ENCODE measurements at regions not wholly inside any gene's neighbourhood (a gene's known extent, or its start where the extent isn't known, plus 50 kb on each side); places are given as distances from the start of the nearest gene placed in this dataset.
"Not testable (repeated sequence)": the region's sequence is repeated elsewhere in the genome, so short reads cannot be mapped to it uniquely, and the experiment has no call there.

DNA sequence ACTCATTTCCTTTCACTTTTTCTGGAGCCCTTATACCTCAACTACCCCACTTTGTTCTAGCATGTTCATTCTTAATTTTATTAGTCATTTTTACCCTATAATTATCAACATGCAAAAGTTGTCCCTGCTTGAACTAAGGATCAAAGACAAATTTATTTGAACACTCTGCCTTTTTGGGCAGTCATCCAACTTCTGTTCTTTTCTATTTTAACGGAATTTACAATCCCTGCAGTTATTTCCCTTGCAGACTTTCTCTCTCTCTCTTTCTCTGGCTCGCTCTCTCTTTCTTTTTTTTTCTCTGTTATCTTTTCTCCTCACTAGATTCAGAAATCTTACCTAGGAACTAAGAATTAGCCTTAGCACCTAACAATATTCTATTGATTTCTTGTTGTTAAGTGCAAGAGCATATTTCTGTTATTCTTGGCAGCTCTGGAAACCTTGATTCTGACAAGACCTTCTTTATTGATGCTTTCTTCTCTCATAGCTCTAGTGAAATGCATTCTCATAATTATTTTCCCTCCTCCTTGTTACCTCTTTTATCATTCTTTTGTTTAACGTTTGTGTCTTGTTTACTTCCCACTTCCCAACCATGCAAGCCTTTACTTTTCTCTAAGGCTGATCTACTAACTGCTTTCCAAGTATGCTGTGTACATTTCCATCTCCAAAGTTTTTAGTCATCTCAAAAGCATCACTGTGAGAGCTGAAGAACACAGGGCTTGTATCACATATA, 951.6 kb downstream of the DIPK2A start:
- no peak for DNase-seq (ENCODE audit: low spot score)

GRCh38 chr3:144930431-144930830, 958.8 kb downstream of the DIPK2A start:
- DNase-seq (ENCODE audit: low spot score), result no peak

DNA sequence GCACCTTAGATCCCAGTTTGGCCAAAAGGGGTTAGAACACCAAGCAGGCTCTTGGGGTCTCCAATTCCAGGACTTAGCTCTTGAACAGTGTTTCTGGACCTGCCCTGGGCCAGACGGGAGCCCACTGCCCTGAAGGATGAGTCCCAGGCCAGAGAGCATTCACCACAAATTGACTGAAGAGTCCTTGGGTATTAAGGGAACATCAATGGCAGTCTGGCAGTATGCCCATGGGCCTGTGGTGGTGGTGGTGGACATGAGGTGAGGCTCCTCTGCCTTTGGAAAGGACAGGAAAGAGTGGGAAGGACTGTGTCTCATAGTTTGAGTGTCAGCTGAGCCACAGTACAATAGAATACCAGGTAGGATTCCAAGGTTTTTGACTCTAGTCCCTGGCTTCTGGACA, 960.0 kb downstream of the DIPK2A start:
- DNase-seq (ENCODE audit: low spot score), result no peak

DNA sequence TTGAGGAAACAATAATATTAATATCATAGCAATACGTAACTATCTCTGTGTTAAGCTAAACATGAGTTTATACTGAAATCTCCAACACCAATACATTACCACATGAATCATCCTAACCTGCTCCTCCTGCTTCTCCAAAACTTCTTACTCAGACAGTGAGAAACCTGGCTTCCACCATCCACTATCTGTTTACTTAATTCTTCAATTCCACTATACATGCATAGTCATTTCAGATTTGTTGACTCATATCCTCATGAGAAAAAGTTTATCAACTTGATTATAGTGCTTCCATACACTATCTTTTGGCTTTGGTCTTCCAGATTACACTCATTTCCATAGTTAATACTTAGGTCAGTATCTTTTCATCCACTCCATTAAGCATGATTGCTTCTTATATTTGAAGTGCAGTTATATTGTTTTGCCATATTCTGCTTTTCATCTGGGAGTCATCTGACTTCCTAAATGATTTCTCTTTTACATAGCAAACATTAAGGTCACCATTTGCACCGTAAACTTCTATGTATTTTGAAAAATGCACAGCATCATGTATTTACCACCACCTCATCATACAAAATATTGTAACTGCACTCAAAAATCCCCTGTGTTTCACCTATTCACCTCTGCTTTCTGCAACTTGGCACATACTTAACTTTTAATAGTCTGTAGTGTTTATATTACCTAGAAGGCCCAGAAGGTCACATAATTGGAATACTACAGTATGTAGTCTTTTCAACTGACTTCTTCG, 970.6 kb downstream of the DIPK2A start:
- no peak for DNase-seq (ENCODE audit: low spot score)

GRCh38 chr3:144942838-144943197, 971.2 kb downstream of the DIPK2A start:
- DNase-seq (ENCODE audit: low spot score), result no peak

DNA sequence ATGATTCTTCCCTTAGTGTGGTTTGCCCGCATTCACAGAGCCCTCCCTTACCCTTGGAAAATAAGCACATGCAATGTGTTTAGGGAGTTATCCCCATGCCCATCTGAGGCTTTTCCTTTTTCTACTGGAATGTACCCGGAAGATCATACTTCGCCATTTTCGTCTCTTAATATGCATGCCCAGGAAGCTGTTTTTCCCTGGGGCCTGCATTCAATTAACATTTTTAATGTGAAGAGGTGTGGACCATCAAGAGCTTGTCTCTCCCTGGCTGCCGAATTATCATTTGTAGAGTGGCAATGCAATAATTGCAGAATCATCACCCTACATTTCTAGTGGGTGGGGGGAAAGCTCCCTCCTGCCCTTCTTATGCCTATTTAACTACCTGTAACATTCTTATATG, 976.3 kb downstream of the DIPK2A start:
- no peak for DNase-seq (ENCODE audit: low spot score)

- DNase-seq (ENCODE audit: low spot score), result no peak
Measured at GRCh38 chr3:144948711-144949110, 977.1 kb downstream of the DIPK2A start.

GRCh38 chr3:144953959-144954358, 982.3 kb downstream of the DIPK2A start:
- no peak for DNase-seq (ENCODE audit: low spot score)

DNA sequence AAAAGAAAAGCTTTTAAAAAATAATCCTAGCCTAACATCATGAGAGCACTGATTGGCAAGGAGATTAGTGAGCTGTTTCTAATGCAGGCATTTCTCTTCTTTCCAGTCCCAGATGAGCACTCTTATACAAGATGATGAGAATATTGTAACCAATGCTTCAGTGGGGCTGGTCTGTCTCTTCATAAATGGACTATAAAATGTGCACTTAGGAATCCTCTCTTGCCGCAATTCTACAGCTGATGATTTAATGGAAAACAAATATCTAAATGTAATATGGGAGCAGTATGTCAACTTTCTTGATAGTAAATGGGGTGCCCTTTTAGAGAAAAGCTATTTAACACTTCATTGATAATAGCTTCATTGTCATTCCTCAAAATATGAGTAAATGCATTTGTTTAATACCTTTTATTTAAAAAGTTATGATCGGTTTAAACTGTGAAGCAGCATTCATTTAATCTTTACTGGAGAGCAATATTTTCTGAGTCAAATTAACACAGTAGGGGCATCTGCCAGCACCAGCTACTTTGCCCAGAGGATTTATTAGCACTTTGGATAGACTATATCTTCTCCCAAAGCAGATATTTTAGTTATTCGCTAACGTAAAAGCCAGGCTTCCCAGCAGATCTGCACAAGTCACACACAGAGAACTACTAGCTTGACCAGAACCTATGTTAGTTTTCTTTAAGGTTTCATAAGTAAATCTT, 985.9 kb downstream of the DIPK2A start:
- DNase-seq (ENCODE audit: low spot score), result no peak

DNA sequence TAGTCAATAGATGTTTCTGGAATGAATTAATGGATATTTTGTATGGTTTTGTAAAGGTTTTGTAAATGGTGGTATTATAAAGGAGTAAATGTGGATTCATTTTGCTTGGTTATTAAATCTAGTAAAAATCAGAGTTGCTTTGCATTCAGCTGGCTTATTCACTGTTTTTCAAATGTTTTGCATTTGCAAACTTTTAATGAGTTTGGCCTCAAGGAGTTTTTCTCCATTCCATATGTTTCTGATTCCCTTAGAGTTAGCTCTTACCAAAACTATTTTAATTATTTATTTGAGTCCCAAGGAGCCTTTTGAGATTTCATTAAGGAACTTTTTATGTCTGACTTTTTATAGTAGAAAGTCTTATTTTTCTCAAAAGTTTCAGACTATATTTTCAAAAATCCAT, 992.2 kb downstream of the DIPK2A start:
- no peak for DNase-seq (ENCODE audit: low spot score)

- no peak for DNase-seq (ENCODE audit: low spot score)
Measured at GRCh38 chr3:144966560-144966959, 994.9 kb downstream of the DIPK2A start.

- no peak for DNase-seq (ENCODE audit: low spot score)
Measured at GRCh38 chr3:144968750-144969350, 997.2 kb downstream of the DIPK2A start.

- DNase-seq (ENCODE audit: low spot score), result not testable (repeated sequence)
Measured at GRCh38 chr3:144984481-144984880, 1012.9 kb downstream of the DIPK2A start.

GRCh38 chr3:144989807-144990206, 1018.2 kb downstream of the DIPK2A start:
- no peak for DNase-seq (ENCODE audit: low spot score)

DNA sequence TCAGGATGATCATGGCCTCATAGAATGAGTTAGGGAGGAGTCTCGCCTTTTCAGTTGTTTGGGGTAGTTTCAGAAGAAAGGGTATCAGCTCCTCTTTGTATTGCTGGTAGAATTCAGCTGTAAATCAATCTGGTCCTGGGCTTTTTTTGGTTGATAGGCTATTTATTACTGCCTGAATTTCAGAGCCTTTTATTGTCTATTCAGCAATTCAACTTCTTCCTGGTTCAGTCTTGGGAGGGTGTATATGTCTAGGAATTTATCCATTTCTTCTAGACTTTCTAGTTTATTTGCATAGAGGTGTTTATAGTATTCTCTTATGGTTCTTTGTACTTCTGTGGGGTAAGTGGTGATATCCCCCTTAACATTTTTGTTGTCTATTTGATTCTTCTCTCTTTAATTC, 1024.2 kb downstream of the DIPK2A start:
- DNase-seq (ENCODE audit: low spot score), result no peak

GRCh38 chr3:145005427-145005826, 1033.8 kb downstream of the DIPK2A start:
- DNase-seq (ENCODE audit: low spot score), result no peak

- DNase-seq (ENCODE audit: low spot score), result no peak
Measured at GRCh38 chr3:145006271-145006670, 1034.6 kb downstream of the DIPK2A start.

- DNase-seq (ENCODE audit: low spot score), result no peak
Measured at GRCh38 chr3:145013931-145014330, 1042.3 kb downstream of the DIPK2A start.

- DNase-seq (ENCODE audit: low spot score), result no peak
Measured at GRCh38 chr3:145015253-145015652, 1043.6 kb downstream of the DIPK2A start.

GRCh38 chr3:145017959-145018358, 1046.3 kb downstream of the DIPK2A start:
- no peak for DNase-seq (ENCODE audit: low spot score)

DNA sequence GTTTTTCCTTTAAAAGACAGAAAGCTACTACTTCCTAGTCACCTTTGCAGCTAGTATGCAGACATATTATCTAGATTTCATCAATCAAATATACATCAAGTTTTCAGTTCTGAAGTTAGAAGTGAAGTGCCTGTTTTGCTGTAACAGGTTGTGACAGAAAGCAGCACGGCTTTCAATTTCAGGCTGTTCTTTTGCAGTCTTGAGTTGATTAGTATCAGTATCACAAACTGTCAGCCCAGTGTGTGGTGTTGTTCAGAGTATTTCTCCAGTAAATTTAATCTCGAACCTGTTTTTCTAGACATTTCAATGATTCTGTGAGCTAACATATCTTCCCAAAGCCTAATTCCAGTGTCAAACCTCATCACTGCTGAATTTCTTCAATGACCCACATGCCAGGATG, 1050.8 kb downstream of the DIPK2A start:
- no peak for DNase-seq (ENCODE audit: low spot score)

DNA sequence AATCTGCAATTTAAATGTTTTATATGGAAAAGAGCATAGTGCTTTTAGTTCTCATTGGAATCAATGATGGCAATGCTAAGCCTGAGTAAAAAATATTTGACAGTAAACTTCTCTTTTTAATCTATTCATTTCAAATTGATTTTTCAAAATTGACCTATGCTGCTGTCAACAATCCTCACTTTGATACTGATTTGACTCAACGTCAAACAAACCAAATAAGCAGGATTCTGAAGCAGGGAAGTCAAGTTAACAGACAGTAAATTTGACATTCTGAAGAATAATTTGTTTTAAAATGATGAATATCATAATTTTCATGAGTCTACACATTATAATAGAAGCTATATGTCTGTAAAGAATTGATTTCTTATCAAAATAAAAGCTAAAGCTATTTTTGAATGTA, 1053.1 kb downstream of the DIPK2A start:
- no peak for DNase-seq (ENCODE audit: low spot score)

- not testable (repeated sequence) for DNase-seq (ENCODE audit: low spot score)
Measured at GRCh38 chr3:145027186-145027585, 1055.6 kb downstream of the DIPK2A start.
